ENCODE measurements at regions not wholly inside any gene's neighbourhood (a gene's known extent, or its start where the extent isn't known, plus 50 kb on each side); places are given as distances from the start of the nearest gene placed in this dataset.

DNA sequence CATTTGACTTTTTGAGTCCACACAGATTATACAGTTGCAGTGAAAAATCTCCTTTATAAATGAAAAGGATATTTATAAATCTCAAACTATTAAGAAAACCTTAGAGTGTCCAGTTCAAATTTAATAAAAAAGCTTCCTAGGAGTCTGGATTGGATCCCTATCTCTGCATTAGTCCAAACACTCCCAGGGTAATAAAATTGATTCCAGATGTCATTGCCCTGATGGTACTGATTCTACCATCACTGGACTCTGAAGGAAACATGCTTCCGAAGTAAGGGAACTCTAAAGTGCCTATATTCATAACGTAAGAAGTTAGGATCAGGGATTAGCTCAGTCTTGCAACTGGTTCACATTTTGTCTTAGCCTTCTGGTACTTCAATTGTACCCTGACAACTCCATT lies 1325.1 kb upstream of the MAP3K7 start:
- TF ChIP-seq, protein P1, sequence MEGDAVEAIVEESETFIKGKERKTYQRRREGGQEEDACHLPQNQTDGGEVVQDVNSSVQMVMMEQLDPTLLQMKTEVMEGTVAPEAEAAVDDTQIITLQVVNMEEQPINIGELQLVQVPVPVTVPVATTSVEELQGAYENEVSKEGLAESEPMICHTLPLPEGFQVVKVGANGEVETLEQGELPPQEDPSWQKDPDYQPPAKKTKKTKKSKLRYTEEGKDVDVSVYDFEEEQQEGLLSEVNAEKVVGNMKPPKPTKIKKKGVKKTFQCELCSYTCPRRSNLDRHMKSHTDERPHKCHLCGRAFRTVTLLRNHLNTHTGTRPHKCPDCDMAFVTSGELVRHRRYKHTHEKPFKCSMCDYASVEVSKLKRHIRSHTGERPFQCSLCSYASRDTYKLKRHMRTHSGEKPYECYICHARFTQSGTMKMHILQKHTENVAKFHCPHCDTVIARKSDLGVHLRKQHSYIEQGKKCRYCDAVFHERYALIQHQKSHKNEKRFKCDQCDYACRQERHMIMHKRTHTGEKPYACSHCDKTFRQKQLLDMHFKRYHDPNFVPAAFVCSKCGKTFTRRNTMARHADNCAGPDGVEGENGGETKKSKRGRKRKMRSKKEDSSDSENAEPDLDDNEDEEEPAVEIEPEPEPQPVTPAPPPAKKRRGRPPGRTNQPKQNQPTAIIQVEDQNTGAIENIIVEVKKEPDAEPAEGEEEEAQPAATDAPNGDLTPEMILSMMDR (IDR thresholded peaks at IDR 0.05; ENCODE audit: poor library complexity, severe bottlenecking), result no peak
- TF ChIP-seq RAD21 (conservative IDR thresholded peaks at IDR 0.05), result no peak
- TF ChIP-seq POLR2AphosphoS5 (IDR thresholded peaks at IDR 0.05), result no peak
- TF ChIP-seq SMC3 (conservative IDR thresholded peaks at IDR 0.05; ENCODE audit: poor library complexity), result no peak
- no peak for TF ChIP-seq EP300 (conservative IDR thresholded peaks at IDR 0.05; ENCODE audit: poor library complexity, severe bottlenecking)
- TF ChIP-seq MXI1 (conservative IDR thresholded peaks at IDR 0.05; ENCODE audit: poor library complexity, severe bottlenecking), result no peak
- no peak for TF ChIP-seq EZH2 (IDR thresholded peaks at IDR 0.05; ENCODE audit: borderline replicate concordance, insufficient read depth, low read length, poor library complexity, severe bottlenecking)
